8988T (cell line): ENCODE measurements at regions not wholly inside any gene's neighbourhood (a gene's known extent, or its start where the extent isn't known, plus 50 kb on each side); places are given as distances from the start of the nearest gene placed in this dataset.
"Not testable (repeated sequence)": the region's sequence is repeated elsewhere in the genome, so short reads cannot be mapped to it uniquely, and the experiment has no call there.

Experiments used
- DNase-seq: peaks from one replicate; pipeline ENCODE4 v3.0.0; 2011

- no peak for DNase-seq
Measured at GRCh38 chr11:23780231-23780630, 716.6 kb upstream of the LUZP2 start.

DNA sequence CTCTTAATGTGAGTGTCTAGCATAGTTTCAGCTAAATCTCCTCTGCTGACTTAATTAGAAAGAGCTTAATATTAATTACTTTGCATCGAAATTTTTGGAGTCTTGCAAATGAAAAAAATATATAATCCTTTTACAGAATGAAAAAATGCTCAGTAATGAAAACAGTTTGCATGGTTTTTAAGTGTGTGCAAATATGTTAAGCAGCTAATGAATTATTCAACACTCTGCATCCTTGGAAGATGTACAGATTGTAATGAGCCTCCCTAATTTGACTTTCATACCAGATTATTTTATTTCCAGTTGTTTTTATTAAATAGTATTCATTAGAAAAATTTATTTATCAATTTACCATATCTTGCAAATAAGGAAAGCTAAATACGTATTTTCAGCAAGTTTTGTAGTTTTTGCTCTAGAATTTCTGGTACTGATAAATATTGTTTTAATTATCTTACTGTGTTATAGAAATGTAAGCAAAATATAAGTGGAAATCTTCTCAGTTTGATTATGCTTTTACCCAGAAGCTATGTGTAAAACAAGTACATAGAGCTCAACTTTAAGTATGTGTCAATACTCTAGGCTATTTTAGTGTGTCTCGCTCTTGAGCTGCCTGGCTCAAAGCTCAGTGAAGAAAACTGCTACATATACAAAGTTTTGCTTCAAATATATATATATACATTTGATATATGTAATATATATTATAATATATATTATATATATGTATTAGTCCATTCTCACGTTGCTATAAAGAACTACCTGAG, 714.9 kb upstream of the LUZP2 start:
- DNase-seq: no peak

DNA sequence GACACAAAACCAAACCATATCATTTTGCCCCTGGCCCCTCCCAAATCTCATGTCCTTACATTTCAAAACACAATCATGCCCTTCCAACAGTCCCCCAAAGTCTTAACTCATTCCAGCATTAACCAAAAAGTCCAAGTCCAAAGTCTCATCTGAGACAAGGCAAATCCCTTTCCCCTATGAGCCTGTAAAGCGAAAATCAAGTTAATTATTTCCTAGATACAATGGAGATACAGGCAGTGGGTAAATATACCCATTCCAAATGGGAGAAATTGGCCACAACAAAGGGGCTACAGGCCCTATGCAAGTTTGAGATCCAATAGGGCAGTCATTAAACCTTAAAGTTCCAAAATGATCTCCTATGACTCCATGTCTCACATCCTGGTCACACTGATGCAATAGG, 709.9 kb upstream of the LUZP2 start:
- DNase-seq: not testable (repeated sequence)

- DNase-seq: no peak
Measured at GRCh38 chr11:23789200-23789853, 707.5 kb upstream of the LUZP2 start.

DNA sequence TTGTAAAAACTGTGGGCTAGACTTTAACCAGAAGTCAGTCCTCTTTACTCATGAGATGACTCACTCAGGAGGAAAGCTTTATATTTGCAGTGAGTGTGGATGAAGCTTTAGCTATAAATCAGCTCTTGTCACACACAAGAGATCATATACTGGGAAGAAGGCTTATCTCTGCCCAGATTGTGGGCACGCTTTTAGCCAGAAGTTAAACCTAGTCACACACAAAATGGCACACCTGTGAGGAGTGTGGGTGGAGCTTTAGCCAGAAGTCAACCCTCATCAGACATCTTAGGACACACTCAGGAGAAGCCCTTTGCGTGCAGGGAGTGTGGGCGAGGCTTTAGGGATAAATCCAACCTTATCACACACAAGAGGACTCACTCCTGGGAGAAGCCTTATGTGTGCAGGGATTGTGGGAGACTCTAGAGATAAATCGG, 706.9 kb upstream of the LUZP2 start:
- no peak for DNase-seq

DNA sequence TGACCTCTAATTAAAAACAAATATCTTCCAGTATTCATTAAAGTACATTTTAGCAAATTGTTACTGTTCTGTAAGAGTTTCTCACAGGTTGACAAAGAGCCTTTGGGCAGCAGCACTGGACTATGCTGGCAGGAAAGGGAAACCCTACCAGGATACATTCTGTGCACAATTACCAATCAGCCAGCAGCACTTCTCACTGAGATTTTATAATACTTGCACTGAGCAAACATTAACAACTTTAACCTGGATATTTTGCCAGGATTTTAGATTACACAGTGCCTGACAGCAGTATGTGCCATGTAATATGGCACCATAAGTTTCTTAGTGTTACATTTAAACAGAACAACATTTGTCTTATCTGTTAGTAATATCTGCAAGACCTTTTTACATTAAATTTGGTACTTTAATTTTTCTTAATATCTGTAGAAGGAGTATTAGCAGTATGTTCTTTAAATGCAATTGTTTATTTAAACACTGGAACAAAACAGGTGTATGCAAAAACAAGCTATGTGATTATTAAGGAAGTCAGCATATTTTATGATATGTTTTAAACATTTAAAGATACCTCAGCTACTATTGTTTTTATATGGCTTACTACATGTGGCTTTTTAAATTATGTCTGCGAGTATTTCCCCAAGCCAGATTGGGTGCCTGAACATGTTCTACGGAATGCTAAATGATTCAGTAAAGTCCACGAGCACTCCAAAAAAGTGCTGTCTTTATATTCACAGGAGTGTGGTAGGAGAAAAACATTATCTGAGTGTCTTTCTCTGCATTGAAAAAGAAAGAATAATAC, 699.0 kb upstream of the LUZP2 start:
- no peak for DNase-seq

GRCh38 chr11:23834306-23834705, 662.5 kb upstream of the LUZP2 start:
- not testable (repeated sequence) for DNase-seq

- no peak for DNase-seq
Measured at GRCh38 chr11:23836981-23837380, 659.9 kb upstream of the LUZP2 start.

- DNase-seq: no peak
Measured at GRCh38 chr11:23840872-23841271, 656.0 kb upstream of the LUZP2 start.

- DNase-seq: no peak
Measured at GRCh38 chr11:23846902-23847422, 649.9 kb upstream of the LUZP2 start.

GRCh38 chr11:23851216-23851615, 645.6 kb upstream of the LUZP2 start:
- DNase-seq: no peak

- DNase-seq: no peak
Measured at GRCh38 chr11:23856654-23857053, 640.2 kb upstream of the LUZP2 start.

GRCh38 chr11:23859087-23859486, 637.8 kb upstream of the LUZP2 start:
- DNase-seq: no peak

DNA sequence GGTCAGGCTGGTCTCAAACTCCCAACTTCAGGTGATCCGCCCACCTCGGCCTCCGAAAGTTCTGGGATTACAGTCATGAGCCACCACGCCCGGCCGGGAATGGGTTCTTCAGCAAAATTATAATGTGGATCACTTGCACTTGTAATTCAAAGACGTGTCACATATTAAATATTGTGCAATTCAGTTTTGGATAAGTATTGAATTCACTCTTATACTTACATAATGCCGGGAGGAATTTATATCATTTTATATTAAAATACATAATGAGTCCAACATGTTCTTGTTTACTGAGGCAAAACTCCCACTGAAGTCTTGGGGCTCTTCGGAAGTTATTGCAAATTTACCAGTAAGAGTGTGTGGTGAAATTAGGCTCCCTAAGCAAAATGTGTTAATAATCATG, 635.2 kb upstream of the LUZP2 start:
- no peak for DNase-seq

DNA sequence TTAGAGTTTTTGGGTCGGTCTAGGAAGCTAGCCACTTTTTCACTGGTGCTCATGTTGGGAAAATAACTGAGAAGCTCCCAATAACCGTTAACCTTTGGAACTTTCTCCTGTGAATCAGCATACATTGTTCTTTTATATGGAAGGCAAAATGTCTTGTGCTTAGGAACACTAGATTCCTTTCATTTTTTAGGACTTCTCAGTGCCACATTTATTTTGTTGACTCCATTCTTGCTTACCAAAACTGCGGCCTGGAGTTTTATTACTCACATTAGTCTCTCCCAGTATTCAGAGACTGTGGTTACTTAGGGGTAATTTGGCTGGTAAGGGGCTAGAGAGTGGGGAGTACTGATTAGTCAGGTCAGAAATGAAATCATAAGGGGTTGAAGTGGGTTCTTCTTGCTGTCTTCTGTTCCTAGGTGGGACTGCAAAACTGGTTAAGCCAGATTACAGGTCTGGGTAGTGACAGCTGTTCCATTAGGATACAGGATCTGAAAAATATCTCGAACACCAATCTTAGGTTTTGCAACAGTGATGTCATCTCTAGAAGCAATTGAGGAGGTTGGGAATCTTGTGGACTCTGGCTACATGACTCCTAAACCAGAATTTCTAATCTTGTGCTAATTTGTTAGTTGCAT, 631.4 kb upstream of the LUZP2 start:
- DNase-seq: no peak

- DNase-seq: no peak
Measured at GRCh38 chr11:23866641-23867040, 630.2 kb upstream of the LUZP2 start.

DNA sequence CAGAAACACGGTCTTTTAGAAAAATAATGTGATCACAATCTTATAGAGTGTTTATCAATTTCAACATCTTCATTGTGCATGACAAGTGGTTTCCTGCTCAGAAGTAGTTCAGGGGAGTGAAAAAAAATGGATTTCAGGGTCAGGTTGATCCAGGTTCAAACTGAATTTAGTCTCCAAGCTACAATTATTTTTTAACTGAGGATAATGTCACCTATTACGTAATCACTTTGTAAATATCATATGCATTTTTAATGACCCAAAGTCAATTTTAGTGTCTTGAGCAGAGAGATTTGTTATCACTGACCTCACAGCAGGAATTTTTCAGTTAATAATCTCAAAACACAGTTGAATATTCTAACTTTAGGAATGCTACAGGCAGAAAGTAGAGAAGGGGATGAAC, 627.2 kb upstream of the LUZP2 start:
- no peak for DNase-seq

GRCh38 chr11:23873406-23873805, 623.4 kb upstream of the LUZP2 start:
- no peak for DNase-seq

GRCh38 chr11:23875176-23875850, 621.5 kb upstream of the LUZP2 start:
- DNase-seq: no peak

DNA sequence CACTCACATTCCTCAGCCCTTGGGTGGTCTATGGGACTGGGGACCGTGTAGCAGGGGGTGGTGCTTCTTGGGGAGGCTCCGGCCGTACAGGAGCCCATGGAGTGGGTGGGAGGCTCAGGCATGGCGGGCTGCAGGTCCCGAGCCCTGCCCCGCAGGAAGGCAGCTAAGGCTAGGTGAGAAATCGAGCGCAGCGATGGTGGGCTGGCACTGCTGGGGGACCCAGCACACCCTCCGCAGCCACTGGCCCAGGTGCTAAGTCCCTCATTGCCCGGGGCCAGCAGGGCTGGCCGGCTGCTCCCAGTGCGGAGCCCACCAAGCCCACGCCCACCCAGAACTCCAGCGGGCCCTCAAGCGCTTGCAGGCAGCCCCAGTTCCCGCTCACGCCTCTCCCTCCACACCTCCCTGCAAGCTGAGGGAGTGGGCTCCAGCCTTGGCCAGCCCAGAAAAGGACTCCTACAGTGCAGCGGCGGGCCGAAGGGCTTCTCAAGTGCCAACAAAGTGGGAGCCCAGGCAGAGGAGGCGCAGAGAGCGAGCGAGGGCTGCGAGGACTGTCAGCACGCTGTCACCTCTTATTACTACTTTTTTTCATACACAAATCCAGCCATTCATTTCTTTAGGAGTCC, 613.3 kb upstream of the LUZP2 start:
- DNase-seq: not testable (repeated sequence)

DNA sequence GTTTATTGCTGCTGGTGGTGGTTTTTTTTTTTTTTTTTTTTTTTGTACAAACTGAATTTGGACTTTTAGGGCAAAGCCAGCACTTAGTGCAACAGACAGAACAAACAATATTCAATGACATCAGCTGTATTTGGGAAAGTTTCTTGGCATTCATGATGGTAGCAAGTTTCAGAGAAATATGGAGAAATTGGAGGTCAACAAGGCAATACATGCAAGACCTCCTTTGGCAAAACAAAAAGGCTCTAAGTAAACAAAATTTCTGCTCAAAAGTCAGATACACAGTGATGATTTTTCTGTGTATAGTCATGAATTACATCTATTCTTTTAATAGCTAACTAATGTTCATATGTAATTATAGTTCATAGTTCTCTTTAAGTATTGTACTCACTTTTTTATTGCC, 612.5 kb upstream of the LUZP2 start:
- no peak for DNase-seq

GRCh38 chr11:23885801-23886200, 611.1 kb upstream of the LUZP2 start:
- DNase-seq: no peak
